MM.1S (cell line): ENCODE measurements at regions not wholly inside any gene's neighbourhood (a gene's known extent, or its start where the extent isn't known, plus 50 kb on each side); places are given as distances from the start of the nearest gene placed in this dataset.

Experiments
- DNase-seq: peaks from one replicate; pipeline ENCODE4 v3.0.0-alpha.2; 2015
- H2AFZ ChIP-seq: fragments of 300-600 bp; sonication (generic); 2 replicates; pipeline ENCODE4 v1.6.0; 2016; ENCODE audit warnings: antibody characterized with exemption, low read length
- H3F3A ChIP-seq: fragments of 300-600 bp; sonication (generic); 2 replicates; pipeline ENCODE4 v1.6.1; 2016; ENCODE audit warnings: mild to moderate bottlenecking, antibody characterized with exemption, low read length, moderate library complexity, mixed read lengths; ENCODE audit not compliant: insufficient read depth
- H3K27ac ChIP-seq: fragments of 300-600 bp; sonication (generic); 2 replicates; pipeline ENCODE4 v1.5.1; 2016; ENCODE audit warnings: mild to moderate bottlenecking, low read length
- H3K27me3 ChIP-seq: fragments of 300-600 bp; sonication (generic); replicated peaks from 2 replicates; pipeline ENCODE4 v1.6.0; 2016; ENCODE audit warnings: low read length; ENCODE audit not compliant: insufficient read depth
- H3K36me3 ChIP-seq: fragments of 300-600 bp; sonication (generic); replicated peaks from 2 replicates; pipeline ENCODE4 v1.6.1; 2016; ENCODE audit warnings: mild to moderate bottlenecking, low read length, mixed read lengths; ENCODE audit not compliant: insufficient read depth
- H3K4me1 ChIP-seq: fragments of 300-600 bp; sonication (generic); 2 replicates; pipeline ENCODE4 v1.6.1; 2016; ENCODE audit warnings: low read length, mixed read lengths
- H3K4me2 ChIP-seq: fragments of 300-600 bp; sonication (generic); 2 replicates; pipeline ENCODE4 v1.6.0; 2016; ENCODE audit warnings: low read depth, low read length
- H3K4me3 ChIP-seq: fragments of 300-600 bp; sonication (generic); 2 replicates; pipeline ENCODE4 v1.5.1; 2016; ENCODE audit warnings: low read length, mixed read lengths
- H3K79me2 ChIP-seq: fragments of 300-600 bp; sonication (generic); 2 replicates; pipeline ENCODE4 v1.6.1; 2016; ENCODE audit warnings: mixed run types, low read length, mixed read lengths
- H3K9ac ChIP-seq: fragments of 300-600 bp; sonication (generic); 2 replicates; pipeline ENCODE4 v1.6.1; 2016; ENCODE audit warnings: low read length, mixed read lengths
- H3K9me2 ChIP-seq: fragments of 300-600 bp; sonication (generic); replicated peaks from 2 replicates; pipeline ENCODE4 v1.6.1; 2016; ENCODE audit warnings: mild to moderate bottlenecking, low read length, mixed read lengths; ENCODE audit not compliant: insufficient read depth
- H3K9me3 ChIP-seq: fragments of 300-600 bp; sonication (generic); replicated peaks from 2 replicates; pipeline ENCODE4 v1.6.1; 2016; ENCODE audit warnings: mild to moderate bottlenecking, low read length, mixed read lengths; ENCODE audit not compliant: insufficient read depth
- H4K20me1 ChIP-seq: fragments of 300-600 bp; sonication (generic); 2 replicates; pipeline ENCODE4 v1.6.1; 2016; ENCODE audit warnings: mild to moderate bottlenecking, low read length, moderate library complexity, mixed read lengths; ENCODE audit not compliant: insufficient read depth
- EZH2 ChIP-seq: fragments of 300-600 bp; sonication (generic); optimal IDR thresholded peaks from 2 replicates; pipeline ENCODE3; 2017; ENCODE audit warnings: low read depth, mild to moderate bottlenecking, antibody characterized with exemption, low read length, mixed read lengths
- EZH2phosphoT487 ChIP-seq: fragments of 300-600 bp; sonication (generic); IDR thresholded peaks from 2 replicates; pipeline ENCODE4 v1.6.1; 2018; ENCODE audit warnings: antibody characterized with exemption, low read length
- TF ChIP-seq, protein P1 (sequence below): fragments of 300-600 bp; sonication (generic); IDR thresholded peaks from 2 replicates; pipeline ENCODE4 v1.5.1; 2016; ENCODE audit warnings: antibody characterized with exemption, low read length, mixed read lengths

DNA sequence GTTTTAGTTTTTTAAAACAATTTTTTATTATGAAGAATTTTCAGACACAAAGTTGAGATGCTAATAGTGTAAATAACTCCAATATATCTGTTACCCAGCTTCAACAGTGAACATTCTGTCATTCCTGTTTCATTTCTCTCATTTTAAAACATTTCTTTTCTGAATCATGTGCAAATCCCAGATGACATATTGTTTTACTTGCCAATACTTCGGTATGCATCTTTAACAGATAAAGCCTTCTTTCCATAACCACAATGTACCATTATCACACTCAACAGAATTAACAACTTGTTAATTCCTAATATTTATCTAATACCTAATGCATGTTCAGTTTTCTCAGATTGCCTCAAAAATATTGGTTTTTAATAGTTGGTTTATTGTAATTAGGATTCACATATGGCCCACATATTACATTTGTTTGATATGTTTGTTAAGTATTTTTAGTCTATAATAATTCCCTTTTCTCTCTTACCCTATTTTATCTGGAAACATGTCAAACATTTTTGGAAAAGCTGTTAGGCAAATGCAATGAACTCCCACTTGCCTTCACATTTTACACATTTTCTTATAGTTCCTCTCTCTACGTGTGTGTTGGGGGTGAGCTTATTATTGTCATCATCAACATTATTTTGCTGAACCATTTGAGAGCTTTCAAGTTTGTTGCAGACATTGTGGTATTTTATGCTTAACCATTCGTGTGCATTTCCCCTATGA, 58.7 kb upstream of the ANKRD55 start:
- no peak overlapping the region for H3K9ac ChIP-seq
- no peak overlapping the region for H2AFZ ChIP-seq
- no peaks in the 10 kb centered on the region for H3K36me3 ChIP-seq
- no peaks in the 10 kb centered on the region for H4K20me1 ChIP-seq
- no peak for DNase-seq
- no peaks in the 10 kb centered on the region for H3K79me2 ChIP-seq
- no peaks in the 10 kb centered on the region for H3K27me3 ChIP-seq
- TF ChIP-seq EZH2 = no peak
- TF ChIP-seq, protein P1, sequence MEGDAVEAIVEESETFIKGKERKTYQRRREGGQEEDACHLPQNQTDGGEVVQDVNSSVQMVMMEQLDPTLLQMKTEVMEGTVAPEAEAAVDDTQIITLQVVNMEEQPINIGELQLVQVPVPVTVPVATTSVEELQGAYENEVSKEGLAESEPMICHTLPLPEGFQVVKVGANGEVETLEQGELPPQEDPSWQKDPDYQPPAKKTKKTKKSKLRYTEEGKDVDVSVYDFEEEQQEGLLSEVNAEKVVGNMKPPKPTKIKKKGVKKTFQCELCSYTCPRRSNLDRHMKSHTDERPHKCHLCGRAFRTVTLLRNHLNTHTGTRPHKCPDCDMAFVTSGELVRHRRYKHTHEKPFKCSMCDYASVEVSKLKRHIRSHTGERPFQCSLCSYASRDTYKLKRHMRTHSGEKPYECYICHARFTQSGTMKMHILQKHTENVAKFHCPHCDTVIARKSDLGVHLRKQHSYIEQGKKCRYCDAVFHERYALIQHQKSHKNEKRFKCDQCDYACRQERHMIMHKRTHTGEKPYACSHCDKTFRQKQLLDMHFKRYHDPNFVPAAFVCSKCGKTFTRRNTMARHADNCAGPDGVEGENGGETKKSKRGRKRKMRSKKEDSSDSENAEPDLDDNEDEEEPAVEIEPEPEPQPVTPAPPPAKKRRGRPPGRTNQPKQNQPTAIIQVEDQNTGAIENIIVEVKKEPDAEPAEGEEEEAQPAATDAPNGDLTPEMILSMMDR = no peak
- TF ChIP-seq EZH2phosphoT487 = no peak
- H3K9me3 ChIP-seq = no peaks in the 10 kb centered on the region
- no peak overlapping the region for H3K4me3 ChIP-seq
- no peaks in the 10 kb centered on the region for H3K9me2 ChIP-seq
- no peak overlapping the region for H3K27ac ChIP-seq
- no peak overlapping the region for H3K4me2 ChIP-seq
- H3K4me1 ChIP-seq = peaks cover 22% of the 10 kb centered on the region
- 0 out of 2 replicates have a peak, but pooled peaks cover 4% of the 10 kb centered on the region for H3F3A ChIP-seq

DNA sequence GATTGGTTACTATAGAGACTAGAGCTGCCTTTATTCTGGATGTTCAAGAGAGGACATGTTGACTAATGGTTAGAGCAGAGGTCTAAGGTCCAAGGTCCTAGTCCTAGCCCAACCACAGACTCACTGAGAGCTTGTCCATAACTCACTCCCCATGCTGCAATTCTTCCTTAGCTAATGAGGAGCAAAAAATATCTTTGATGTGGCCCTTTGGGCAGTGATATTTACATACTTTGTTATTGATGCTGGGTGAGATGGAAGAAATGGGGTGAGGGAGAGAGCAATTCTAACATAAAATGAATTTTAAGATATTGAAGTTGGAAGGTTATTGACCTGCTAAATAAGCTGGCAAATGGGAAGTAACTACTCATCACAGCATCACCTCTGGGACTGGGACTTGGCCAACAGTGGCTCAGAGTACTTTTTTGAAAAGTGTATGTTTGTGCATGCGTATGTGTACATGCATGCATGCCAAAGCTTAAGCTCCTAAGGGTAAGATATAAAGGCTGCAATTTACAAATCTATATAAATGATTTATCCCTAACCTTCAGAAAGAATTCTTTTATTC, 58.0 kb upstream of the ANKRD55 start:
- H3K36me3 ChIP-seq = no peaks in the 10 kb centered on the region

DNA sequence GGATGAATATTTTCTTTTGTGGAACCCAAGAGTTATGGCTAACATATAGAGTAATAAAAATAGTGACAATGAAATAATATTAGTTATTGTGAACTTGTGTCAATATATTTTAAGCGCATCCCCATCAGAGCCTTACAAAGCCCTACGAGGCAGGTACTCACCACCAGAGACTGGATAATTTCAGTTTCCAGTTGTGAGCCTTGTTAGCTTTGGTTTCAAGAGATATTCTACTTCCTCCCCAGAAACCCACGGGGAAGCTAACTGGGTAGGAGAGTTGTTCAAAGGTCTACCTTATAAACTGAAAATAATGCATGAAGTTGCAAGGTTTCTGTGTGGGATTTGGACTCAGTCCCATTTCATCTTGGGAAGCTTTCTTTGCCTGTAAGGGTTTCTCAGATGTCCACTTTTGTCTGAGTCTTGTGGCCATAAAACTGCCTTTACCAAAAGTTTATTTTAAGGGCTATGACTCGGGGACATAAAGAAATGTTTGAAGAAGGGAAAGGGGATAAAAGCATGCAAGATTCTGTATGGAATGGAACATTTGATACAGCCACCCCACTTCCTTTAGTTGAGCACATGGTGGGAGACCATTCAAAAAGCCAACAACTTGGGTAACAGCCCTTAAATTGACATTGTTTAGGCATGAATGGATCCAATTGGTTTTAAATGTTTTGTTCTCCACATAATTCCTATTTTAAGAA, 57.4 kb upstream of the ANKRD55 start:
- H3K4me1 ChIP-seq = peaks cover 22% of the 10 kb centered on the region
- H3K9me3 ChIP-seq = no peaks in the 10 kb centered on the region
- peak overlapping the region; percentile 25; the same call in 1 of the 2 replicates for H3K4me2 ChIP-seq
- H3K4me3 ChIP-seq = no peak overlapping the region
- H2AFZ ChIP-seq = 0 out of 2 replicates have a peak overlapping the region, but pooled peaks have one; percentile 10
- peak overlapping the region; percentile 15; the same call in 1 of the 2 replicates for H3K27ac ChIP-seq
- no peaks in the 10 kb centered on the region for H4K20me1 ChIP-seq
- H3K9ac ChIP-seq = no peak overlapping the region
- no peaks in the 10 kb centered on the region for H3K36me3 ChIP-seq
- no peaks in the 10 kb centered on the region for H3K79me2 ChIP-seq
- DNase-seq = peak; percentile 71
- no peaks in the 10 kb centered on the region for H3K27me3 ChIP-seq
- TF ChIP-seq, protein P1 = no peak
- TF ChIP-seq EZH2 = no peak
- TF ChIP-seq EZH2phosphoT487 = no peak
- H3F3A ChIP-seq = 0 out of 2 replicates have a peak, but pooled peaks cover 4% of the 10 kb centered on the region
- H3K9me2 ChIP-seq = no peaks in the 10 kb centered on the region

More for the DNA sequence above, 58.0 kb upstream of the ANKRD55 start:
- Histone ChIP-seq H3K9ac (no peak overlapping the region), H4K20me1 (no peaks in the 10 kb centered on the region), H3K4me2 (no peak overlapping the region), H3K79me2 (no peaks in the 10 kb centered on the region), H3K9me3 (no peaks in the 10 kb centered on the region), H3F3A (0 out of 2 replicates have a peak, but pooled peaks cover 4% of the 10 kb centered on the region), H3K27ac (no peak overlapping the region), H3K27me3 (no peaks in the 10 kb centered on the region), H3K4me1 (peaks cover 22% of the 10 kb centered on the region), H2AFZ (no peak overlapping the region), H3K4me3 (no peak overlapping the region), H3K9me2 (no peaks in the 10 kb centered on the region)
- TF ChIP-seq EZH2 = no peak
- TF ChIP-seq, protein P1 = no peak
- no peak for TF ChIP-seq EZH2phosphoT487
- no peak for DNase-seq
